DMS53 treated with DMSO at 0.1 percent for 48 hours (cell line): ENCODE measurements at regions not wholly inside any gene's neighbourhood (a gene's known extent, or its start where the extent isn't known, plus 50 kb on each side); places are given as distances from the start of the nearest gene placed in this dataset.

ENCODE experiments used
- DNase-seq: peaks from one replicate; lab custom pipeline; 2025; ENCODE audit not compliant: unreplicated experiment; lab: John Stamatoyannopoulos, UW

DNA sequence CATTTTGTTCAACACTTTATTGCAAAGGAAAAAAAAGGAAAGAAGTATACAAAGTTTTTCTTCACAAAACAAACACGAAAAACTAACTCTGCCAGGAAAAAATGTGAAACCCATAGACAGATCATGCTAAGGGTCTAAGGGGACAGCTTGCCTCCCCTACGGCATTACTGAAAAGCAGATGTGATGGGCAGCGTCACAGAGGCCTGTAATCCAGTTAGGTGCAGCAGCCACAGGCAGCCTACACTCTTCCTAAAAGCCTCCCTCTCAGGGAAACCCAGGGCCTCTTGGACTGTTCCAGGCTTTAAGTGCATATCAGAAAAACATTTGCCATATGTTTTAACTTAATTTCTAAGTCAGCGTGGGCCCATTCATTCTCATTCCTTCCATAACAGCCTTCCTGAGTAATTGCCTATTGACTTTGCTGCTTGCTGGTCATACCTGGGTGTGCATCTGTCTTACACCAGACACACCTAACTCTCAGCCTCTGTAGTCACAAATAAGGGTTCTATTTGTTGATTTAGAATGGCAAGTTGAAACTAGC, 135.7 kb upstream of the SERP2 start:
- no peak for DNase-seq

- DNase-seq: no peak
These were observed 132.9 kb upstream of the SERP2 start for GRCh38 chr13:44240611-44241145.

GRCh38 chr13:44241638-44242037, 132.0 kb upstream of the SERP2 start:
- no peak for DNase-seq

- no peak for DNase-seq
These were observed 130.9 kb upstream of the SERP2 start for GRCh38 chr13:44242766-44243165.

- peak; percentile 4 for DNase-seq
These were observed 130.3 kb upstream of the SERP2 start for GRCh38 chr13:44243198-44243857.

- DNase-seq: no peak
These were observed 129.3 kb upstream of the SERP2 start for GRCh38 chr13:44244288-44244687.

DNA sequence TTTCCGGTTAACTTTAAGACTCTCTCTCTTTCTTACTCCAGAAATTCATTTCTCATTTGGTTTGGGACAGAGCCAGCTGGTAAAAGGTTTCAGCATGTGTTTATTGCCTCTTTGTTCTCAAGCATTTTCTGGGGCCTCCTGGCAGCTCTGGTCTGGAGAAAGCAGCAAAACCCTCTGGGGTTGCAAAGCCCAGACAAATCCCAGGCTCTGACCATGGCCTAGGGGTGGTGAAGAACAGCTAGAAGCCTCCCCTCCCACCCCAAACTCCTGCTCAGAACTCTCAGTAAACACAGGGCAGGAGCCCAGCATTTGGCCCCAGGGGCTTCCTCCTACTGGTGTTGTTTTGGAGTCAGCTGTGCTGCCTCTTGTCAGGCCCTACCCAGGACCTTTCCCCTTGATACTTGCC, 124.2 kb upstream of the SERP2 start:
- no peak for DNase-seq

- DNase-seq: no peak
These were observed 120.7 kb upstream of the SERP2 start for GRCh38 chr13:44252938-44253337.

GRCh38 chr13:44255771-44256364, 117.8 kb upstream of the SERP2 start:
- no peak for DNase-seq

- DNase-seq: no peak
These were observed 115.8 kb upstream of the SERP2 start for GRCh38 chr13:44257796-44258195.

GRCh38 chr13:44259045-44260027, 114.3 kb upstream of the SERP2 start:
- no peak for DNase-seq

GRCh38 chr13:44260336-44260735, 113.3 kb upstream of the SERP2 start:
- DNase-seq: no peak

DNA sequence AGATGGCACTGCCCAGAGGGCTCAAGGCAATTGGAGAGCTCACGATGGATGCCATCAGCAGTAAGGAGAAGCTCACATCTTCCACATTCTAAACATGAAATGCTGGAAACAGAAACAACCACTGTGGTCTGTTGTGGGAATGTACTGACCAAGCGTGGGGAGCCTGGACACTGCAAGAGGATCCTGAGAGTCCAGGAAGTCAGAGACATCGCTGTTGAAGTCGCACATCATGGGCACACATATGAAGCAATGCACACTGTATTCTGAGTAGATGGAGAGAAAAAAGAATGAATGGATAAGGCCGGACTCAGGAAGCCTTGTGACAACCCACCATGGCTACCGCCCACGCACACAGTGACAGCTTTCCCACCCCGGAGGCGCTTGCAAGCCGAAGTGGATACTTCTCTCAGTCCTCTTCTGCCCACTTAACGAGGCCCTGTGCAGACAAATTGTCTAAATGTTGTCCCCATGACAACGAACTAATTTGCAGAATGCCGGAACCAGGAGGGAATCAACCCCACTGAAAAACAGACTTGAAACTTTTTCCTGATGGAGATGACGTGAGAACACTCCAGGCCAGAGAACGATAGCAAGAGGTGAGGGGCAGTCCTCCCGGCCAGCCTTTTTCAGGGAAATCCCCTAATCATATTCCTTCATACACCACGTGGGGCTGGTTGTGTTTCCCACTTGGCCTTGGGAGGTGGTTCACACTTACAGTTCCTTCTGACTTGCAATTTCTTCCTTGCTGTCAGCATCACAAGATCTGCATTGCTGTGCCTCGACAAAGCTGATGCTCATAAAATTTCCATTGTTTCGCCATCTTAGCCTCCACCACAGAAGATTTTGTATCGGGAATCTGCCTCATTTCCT, 109.6 kb upstream of the SERP2 start:
- DNase-seq: no peak

GRCh38 chr13:44266305-44266704, 107.3 kb upstream of the SERP2 start:
- no peak for DNase-seq

- DNase-seq: no peak
These were observed 106.9 kb upstream of the SERP2 start for GRCh38 chr13:44266772-44267171.

- DNase-seq: no peak
These were observed 106.4 kb upstream of the SERP2 start for GRCh38 chr13:44267203-44267602.

DNA sequence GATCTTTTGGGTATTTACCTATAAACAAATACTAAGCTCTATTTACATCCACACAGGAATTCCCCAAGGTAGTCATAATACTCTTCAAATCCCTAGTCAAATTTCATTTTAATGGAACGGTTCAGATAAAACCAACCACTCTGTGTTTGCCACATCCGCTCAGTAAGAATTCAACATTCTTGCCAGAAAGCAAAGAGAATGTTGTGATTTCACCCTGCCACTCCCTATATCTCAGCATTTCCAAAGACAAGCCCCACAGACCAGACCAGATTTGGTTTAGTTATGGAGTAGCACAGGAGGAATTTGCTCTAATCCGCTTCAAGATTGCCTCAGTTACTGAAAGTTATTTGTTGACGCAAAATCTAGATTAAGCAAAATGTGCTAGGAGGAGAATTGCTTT, 105.6 kb upstream of the SERP2 start:
- no peak for DNase-seq

- DNase-seq: no peak
These were observed 104.6 kb upstream of the SERP2 start for GRCh38 chr13:44268980-44269379.

DNA sequence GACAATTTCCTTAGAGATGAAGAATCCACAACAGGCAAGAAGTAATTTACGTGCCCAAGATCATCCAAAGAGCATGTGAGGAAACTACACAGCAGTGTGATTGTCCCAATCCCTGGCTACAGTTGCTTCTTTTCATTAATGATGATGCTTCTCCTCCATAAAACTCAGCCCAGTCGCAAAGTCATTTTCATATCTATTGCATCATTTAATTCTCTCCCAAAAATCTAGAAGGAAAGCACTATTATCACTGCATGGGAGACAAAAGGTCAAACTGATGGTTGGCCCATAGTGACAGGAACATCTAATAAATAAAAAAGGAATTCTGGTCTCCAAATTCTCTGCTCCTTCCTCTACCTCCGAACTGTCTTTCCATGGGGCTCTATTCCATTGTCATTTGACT, 103.5 kb upstream of the SERP2 start:
- no peak for DNase-seq

DNA sequence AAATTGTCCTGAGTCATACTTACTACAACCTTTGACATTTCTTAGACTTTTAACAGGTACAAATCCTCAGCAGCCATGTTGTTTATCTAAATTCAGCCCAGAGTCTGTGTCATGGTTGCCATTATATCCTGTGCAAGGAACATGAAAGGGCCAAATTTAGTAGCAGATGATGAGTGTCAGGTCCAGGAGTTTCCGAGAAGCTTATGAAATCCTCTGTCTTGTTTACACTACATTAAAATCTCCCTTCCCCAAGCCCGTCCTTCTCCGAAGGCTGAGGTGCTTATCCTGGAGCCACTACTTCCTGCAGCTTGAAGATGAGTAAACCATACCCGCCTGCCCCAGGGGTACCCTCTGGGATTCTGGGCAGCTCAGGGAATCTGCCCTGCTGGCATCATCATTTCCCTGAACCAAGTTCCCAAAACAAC, 102.6 kb upstream of the SERP2 start:
- DNase-seq: no peak
